IMR-90 (cell line): ENCODE measurements at regions not wholly inside any gene's neighbourhood (a gene's known extent, or its start where the extent isn't known, plus 50 kb on each side); places are given as distances from the start of the nearest gene placed in this dataset.

Experiments
- ATAC-seq: fragments of 200-7000 bp; cut with Tn5 transposase; 2 replicates; pipeline ENCODE4 v1.9.1; 2020; ENCODE audit warnings: low read depth, mild to moderate bottlenecking, moderate library complexity
- BruUV-seq: library from RNA; stranded (reverse); fragments of 400-500 nt; replicated peaks from 2 replicates; lab custom pipeline; 2021; lab: Mats Ljungman, UMichigan
- CTCF ChIA-PET: fragments of 300-600 bp; formaldehyde crosslinking; extraction: SDS; loops from one replicate; lab custom pipeline; 2021; ENCODE audit warnings: antibody characterized with exemption; lab: Yijun Ruan, JAX
- POLR2A ChIA-PET: fragments of 300-600 bp; sonication (Branson Sonifier 250); formaldehyde crosslinking; loops from one replicate; lab custom pipeline; 2022; ENCODE audit warnings: antibody characterized with exemption; ENCODE audit not compliant: unreplicated experiment; lab: Charles Lee
- DNase-seq: peaks from one replicate; pipeline ENCODE4 v3.0.0; 2013
- H2AFZ ChIP-seq: replicated peaks from 2 replicates; pipeline ENCODE3; 2013; ENCODE audit warnings: low read length, mild to moderate bottlenecking; ENCODE audit not compliant: poor library complexity
- H2AK5ac ChIP-seq: 2 replicates; pipeline ENCODE4 v1.6.1; 2013; ENCODE audit warnings: low read depth, low read length, inconsistent platforms
- H2AK9ac ChIP-seq: replicated peaks from 2 replicates; pipeline ENCODE3; 2013; ENCODE audit warnings: mild to moderate bottlenecking, low read depth, low read length, moderate library complexity; ENCODE audit not compliant: poor library complexity
- H2BK120ac ChIP-seq: 2 replicates; pipeline ENCODE4 v1.6.1; 2013; ENCODE audit warnings: low read depth, low read length, inconsistent platforms
- H2BK15ac ChIP-seq: 3 replicates; pipeline ENCODE4 v1.6.1; 2013; ENCODE audit warnings: low read depth, low read length, inconsistent platforms
- H2BK20ac ChIP-seq: 2 replicates; pipeline ENCODE4 v1.6.1; 2013; ENCODE audit warnings: low read depth, mild to moderate bottlenecking, inconsistent platforms, low read length, moderate library complexity
- H2BK5ac ChIP-seq: 2 replicates; pipeline ENCODE4 v1.6.1; 2013; ENCODE audit warnings: mild to moderate bottlenecking, low read depth, low read length, inconsistent platforms; ENCODE audit not compliant: poor library complexity, severe bottlenecking
- H3K14ac ChIP-seq: replicated peaks from 2 replicates; pipeline ENCODE4 v1.6.1; 2013; ENCODE audit warnings: low read depth, low read length, inconsistent platforms
- H3K18ac ChIP-seq: 2 replicates; pipeline ENCODE4 v1.6.1; 2013; ENCODE audit warnings: low read depth, low read length, control low read depth
- H3K23ac ChIP-seq: 2 replicates; pipeline ENCODE4 v1.6.1; 2013; ENCODE audit warnings: low read depth, low read length, inconsistent platforms
- H3K27ac ChIP-seq: 2 replicates; pipeline ENCODE4 v1.5.1; 2013; ENCODE audit warnings: mild to moderate bottlenecking, control low read depth, low read length; ENCODE audit not compliant: insufficient read depth
- H3K27me3 ChIP-seq: 2 replicates; pipeline ENCODE4 v1.6.1; 2013; ENCODE audit warnings: low read length; ENCODE audit not compliant: control insufficient read depth, insufficient read depth
- H3K36me3 ChIP-seq: 2 replicates; pipeline ENCODE4 v1.6.1; 2013; ENCODE audit warnings: low read length, mixed read lengths; ENCODE audit not compliant: control insufficient read depth, insufficient read depth
- H3K4ac ChIP-seq: 2 replicates; pipeline ENCODE4 v1.6.1; 2013; ENCODE audit warnings: low read depth, low read length, inconsistent platforms
- H3K4me1 ChIP-seq: 2 replicates; pipeline ENCODE4 v1.6.1; 2013; ENCODE audit warnings: low read length, mixed read lengths; ENCODE audit not compliant: control insufficient read depth, insufficient read depth
- H3K4me2 ChIP-seq: 2 replicates; pipeline ENCODE4 v1.6.1; 2013; ENCODE audit warnings: low read depth, mild to moderate bottlenecking, control low read depth, low read length, moderate library complexity
- H3K4me3 ChIP-seq: 2 replicates; pipeline ENCODE4 v1.5.1; 2013; ENCODE audit warnings: low read depth, mild to moderate bottlenecking, control low read depth, low read length, moderate library complexity; ENCODE audit not compliant: insufficient read depth
- H3K56ac ChIP-seq: 2 replicates; pipeline ENCODE4 v1.6.1; 2013; ENCODE audit warnings: low read length, inconsistent platforms; ENCODE audit not compliant: insufficient read depth; ENCODE audit errors: extremely low read depth
- H3K79me1 ChIP-seq, 2 experiments: 2 replicates each; pipeline ENCODE4 v1.6.1; 2013; ENCODE audit warnings: low read length in 2 of 2, inconsistent platforms in 1 of 2, low read depth in 1 of 2
- H3K9ac ChIP-seq: 2 replicates; pipeline ENCODE4 v1.6.1; 2013; ENCODE audit warnings: low read depth, low read length, control low read depth
- H3K9me1 ChIP-seq: 2 replicates; pipeline ENCODE4 v1.6.1; 2013; ENCODE audit warnings: low read length, inconsistent platforms; ENCODE audit not compliant: insufficient read depth
- H3K9me3 ChIP-seq: 2 replicates; pipeline ENCODE4 v1.6.1; 2013; ENCODE audit warnings: low read length; ENCODE audit not compliant: control insufficient read depth, insufficient read depth
- H4K20me1 ChIP-seq: 2 replicates; pipeline ENCODE4 v1.6.1; 2013; ENCODE audit warnings: low read length, inconsistent platforms; ENCODE audit not compliant: insufficient read depth
- H4K5ac ChIP-seq: 2 replicates; pipeline ENCODE4 v1.6.1; 2013; ENCODE audit warnings: mild to moderate bottlenecking, low read depth, low read length, control low read depth
- H4K8ac ChIP-seq, 2 experiments: 2 replicates each; pipeline ENCODE4 v1.6.1; 2013; ENCODE audit warnings: low read depth in 2 of 2, low read length in 2 of 2, control low read depth in 1 of 2, inconsistent platforms in 1 of 2
- H4K91ac ChIP-seq: 2 replicates; pipeline ENCODE4 v1.6.1; 2013; ENCODE audit warnings: low read depth, low read length, inconsistent platforms; ENCODE audit not compliant: insufficient read depth
- CHD1 ChIP-seq: IDR thresholded peaks from 2 replicates; pipeline ENCODE4 v1.6.1; 2012; ENCODE audit warnings: low read depth, low read length, improper control_type of control experiment
- FOS ChIP-seq: fragments of 150-350 bp; IDR thresholded peaks from 2 replicates; pipeline ENCODE4 v1.6.1; 2016; ENCODE audit warnings: low read depth, low read length
- MAFK ChIP-seq: IDR thresholded peaks from 2 replicates; pipeline ENCODE4 v1.6.1; 2012; ENCODE audit warnings: low read depth, low read length, improper control_type of control experiment
- MXI1 ChIP-seq: IDR thresholded peaks from 2 replicates; pipeline ENCODE4 v1.6.1; 2012; ENCODE audit warnings: low read depth, mild to moderate bottlenecking, low read length, moderate library complexity, borderline replicate concordance
- RAD21 ChIP-seq: IDR thresholded peaks from 2 replicates; pipeline ENCODE4 v1.6.1; 2012; ENCODE audit warnings: low read length, improper control_type of control experiment
- WGBS, 2 experiments: methylation state at CpG; one replicate each; pipeline versions ENCODE4 v1.1.5 to v1.1.7; 2013; ENCODE audit warnings: missing lambda C conversion rate in 2 of 2; ENCODE audit not compliant: insufficient read length in 1 of 2; ENCODE audit errors: extremely low coverage in 2 of 2; 5-methylcytosine and 5-hydroxymethylcytosine counted together
- dilution Hi-C: fragments of 300-500 bp; cut with HindIII; formaldehyde crosslinking; loops from one replicate; pipeline ENCODE4 v1.14.3; 2018; ENCODE audit warnings: low sequenced_read_pairs; ENCODE audit not compliant: unreplicated experiment
- in situ Hi-C: fragments of 300-500 bp; cut with MboI; formaldehyde crosslinking; loops from 3 replicates; pipeline ENCODE4 v1.14.3; 2019; ENCODE audit warnings: low sequenced_read_pairs, inconsistent platforms, mixed read lengths
- intact Hi-C: fragments of 100-400 bp; cut with micrococcal nuclease; formaldehyde crosslinking; loops from 2 replicates; pipeline ENCODE4 v1.10.0; 2022

DNA sequence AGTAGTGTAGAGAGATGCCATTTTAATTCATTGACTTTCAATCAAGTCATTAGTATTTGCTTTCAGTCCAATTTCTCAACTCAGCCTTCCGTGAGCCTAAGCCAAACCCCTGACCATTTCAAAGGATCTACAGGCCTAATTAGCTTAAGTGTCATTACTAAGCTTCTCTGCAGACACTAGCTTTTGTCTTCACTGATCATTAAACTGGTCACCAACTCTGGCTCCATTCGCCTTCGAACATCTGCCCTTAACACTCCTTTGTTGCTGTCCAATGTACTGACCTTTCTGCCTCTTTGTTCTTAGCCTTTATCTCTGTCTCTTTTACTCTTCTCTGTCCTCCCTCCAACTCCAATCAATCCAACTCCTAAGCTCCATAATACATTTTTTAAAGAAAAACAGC is 299.3 kb downstream of the DIRAS2 start:
- Histone ChIP-seq H3K4me3 (no peak overlapping the region), H3K36me3 (no peaks in the 10 kb centered on the region), H4K20me1 (no peaks in the 10 kb centered on the region), H4K8ac (no peak overlapping the region), H4K5ac (no peak overlapping the region), H2BK15ac (no peak overlapping the region), H3K27ac (no peak overlapping the region), H2AFZ (no peak overlapping the region), H3K9me3 (no peaks in the 10 kb centered on the region), H2BK20ac (no peak overlapping the region), H3K56ac (no peak overlapping the region), H3K4ac (no peak overlapping the region), H3K23ac (no peak overlapping the region), H3K4me1 (no peaks in the 10 kb centered on the region), H2AK9ac (no peak overlapping the region), H3K27me3 (no peaks in the 10 kb centered on the region), H3K4me2 (no peak overlapping the region), H2BK120ac (no peak overlapping the region), H3K14ac (no peak overlapping the region), H3K18ac (no peak overlapping the region), H3K9me1 (no peaks in the 10 kb centered on the region), H3K79me1 (no peaks in the 10 kb centered on the region), H2AK5ac (no peak overlapping the region), H4K91ac (no peak overlapping the region), H3K9ac (no peak overlapping the region), H2BK5ac (no peak overlapping the region)
- intact Hi-C loops: no loop called here
- WGBS, 2 experiments: 58% methylated on average over 2 of the region's 3 CpGs; no CpG with 5 or more reads in 1 of the 2 experiments
- no peak for TF ChIP-seq RAD21
- TF ChIP-seq MAFK: no peak
- no peak for TF ChIP-seq MXI1
- no peak for TF ChIP-seq CHD1
- TF ChIP-seq FOS: no peak
- in situ Hi-C loops: no loop called here
- no TSS peak for BruUV-seq
- DNase-seq (peak; percentile 2), ATAC-seq (no peak)
- ChIA-PET CTCF (no interaction called here), POLR2A (no interaction called here)
- dilution Hi-C loops: no loop called here
